ENCODE measurements at regions not wholly inside any gene's neighbourhood (a gene's known extent, or its start where the extent isn't known, plus 50 kb on each side); places are given as distances from the start of the nearest gene placed in this dataset.

GRCh38 chr18:71028285-71028762 lies 739.5 kb downstream of the SOCS6 start:
- TF ChIP-seq TCF12 (IDR thresholded peaks at IDR 0.05; ENCODE audit: low read depth), result no peak
- TF ChIP-seq TEAD4 (IDR thresholded peaks at IDR 0.05), result no peak
- no peak for TF ChIP-seq EP300 (IDR thresholded peaks at IDR 0.05; ENCODE audit: borderline replicate concordance)
- no peak for TF ChIP-seq FOXM1 (IDR thresholded peaks at IDR 0.05; ENCODE audit: borderline replicate concordance, low read depth)
- TF ChIP-seq ZBTB7A (IDR thresholded peaks at IDR 0.05; ENCODE audit: low read depth), result no peak
- TF ChIP-seq, protein P1, sequence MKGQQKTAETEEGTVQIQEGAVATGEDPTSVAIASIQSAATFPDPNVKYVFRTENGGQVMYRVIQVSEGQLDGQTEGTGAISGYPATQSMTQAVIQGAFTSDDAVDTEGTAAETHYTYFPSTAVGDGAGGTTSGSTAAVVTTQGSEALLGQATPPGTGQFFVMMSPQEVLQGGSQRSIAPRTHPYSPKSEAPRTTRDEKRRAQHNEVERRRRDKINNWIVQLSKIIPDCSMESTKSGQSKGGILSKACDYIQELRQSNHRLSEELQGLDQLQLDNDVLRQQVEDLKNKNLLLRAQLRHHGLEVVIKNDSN (IDR thresholded peaks at IDR 0.05), result no peak
- no peak for TF ChIP-seq CREB1 (IDR thresholded peaks at IDR 0.05; ENCODE audit: low read depth)
- TF ChIP-seq CEBPB (IDR thresholded peaks at IDR 0.05), result no peak
- no peak for TF ChIP-seq EGR1 (IDR thresholded peaks at IDR 0.05)
- TF ChIP-seq TAF1 (IDR thresholded peaks at IDR 0.05; ENCODE audit: low read depth), result no peak
- no peak for TF ChIP-seq RAD21 (IDR thresholded peaks at IDR 0.05; ENCODE audit: low read depth)
- no peak for TF ChIP-seq YY1 (IDR thresholded peaks at IDR 0.05; ENCODE audit: low read depth)
- no peak for TF ChIP-seq MAX (IDR thresholded peaks at IDR 0.05)
- TF ChIP-seq REST (IDR thresholded peaks at IDR 0.05; ENCODE audit: low read depth), result no peak
- no peak for TF ChIP-seq NFIC (IDR thresholded peaks at IDR 0.05)

DNA sequence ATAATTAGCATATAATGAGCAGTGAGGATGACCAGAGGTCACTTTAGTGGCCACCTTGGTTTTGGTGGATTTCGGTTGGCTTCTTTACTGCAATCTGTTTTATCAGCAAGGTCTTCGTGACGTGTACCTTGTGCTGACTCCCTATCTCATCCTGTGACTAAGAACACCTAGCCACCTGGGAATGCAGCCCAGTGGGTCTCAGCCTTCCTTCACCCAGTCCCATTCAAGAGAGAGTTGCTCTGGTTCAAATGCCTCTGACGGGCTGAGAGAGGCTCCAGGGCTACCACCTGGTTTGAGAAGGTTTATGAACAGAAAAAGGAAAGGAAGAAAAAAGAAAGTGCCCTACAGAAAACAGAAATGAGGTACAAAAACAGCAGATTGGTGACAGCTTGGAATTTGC lies 738.7 kb downstream of the SOCS6 start:
- TF ChIP-seq MAX (IDR thresholded peaks at IDR 0.05), result no peak
- no peak for TF ChIP-seq TEAD4 (IDR thresholded peaks at IDR 0.05)
- no peak for TF ChIP-seq TCF12 (IDR thresholded peaks at IDR 0.05; ENCODE audit: low read depth)
- no peak for TF ChIP-seq ZBTB7A (IDR thresholded peaks at IDR 0.05; ENCODE audit: low read depth)
- TF ChIP-seq EGR1 (IDR thresholded peaks at IDR 0.05), result no peak
- no peak for TF ChIP-seq EP300 (IDR thresholded peaks at IDR 0.05; ENCODE audit: borderline replicate concordance)
- TF ChIP-seq CEBPB (IDR thresholded peaks at IDR 0.05), result no peak
- TF ChIP-seq CREB1 (IDR thresholded peaks at IDR 0.05; ENCODE audit: low read depth), result no peak
- TF ChIP-seq REST (IDR thresholded peaks at IDR 0.05; ENCODE audit: low read depth), result no peak
- no peak for TF ChIP-seq RAD21 (IDR thresholded peaks at IDR 0.05; ENCODE audit: low read depth)
- no peak for TF ChIP-seq NFIC (IDR thresholded peaks at IDR 0.05)
- no peak for TF ChIP-seq YY1 (IDR thresholded peaks at IDR 0.05; ENCODE audit: low read depth)
- TF ChIP-seq FOXM1 (IDR thresholded peaks at IDR 0.05; ENCODE audit: borderline replicate concordance, low read depth), result no peak
- TF ChIP-seq, protein P1 (IDR thresholded peaks at IDR 0.05), result no peak
- no peak for TF ChIP-seq TAF1 (IDR thresholded peaks at IDR 0.05; ENCODE audit: low read depth)

- no peak for TF ChIP-seq FOXM1 (IDR thresholded peaks at IDR 0.05; ENCODE audit: borderline replicate concordance, low read depth)
- no peak for TF ChIP-seq CREB1 (IDR thresholded peaks at IDR 0.05; ENCODE audit: low read depth)
- TF ChIP-seq NFIC (IDR thresholded peaks at IDR 0.05), result no peak
- TF ChIP-seq, protein P1 (IDR thresholded peaks at IDR 0.05), result no peak
- no peak for TF ChIP-seq ZBTB7A (IDR thresholded peaks at IDR 0.05; ENCODE audit: low read depth)
Observed at GRCh38 chr18:71025505-71026225, 736.8 kb downstream of the SOCS6 start.

DNA sequence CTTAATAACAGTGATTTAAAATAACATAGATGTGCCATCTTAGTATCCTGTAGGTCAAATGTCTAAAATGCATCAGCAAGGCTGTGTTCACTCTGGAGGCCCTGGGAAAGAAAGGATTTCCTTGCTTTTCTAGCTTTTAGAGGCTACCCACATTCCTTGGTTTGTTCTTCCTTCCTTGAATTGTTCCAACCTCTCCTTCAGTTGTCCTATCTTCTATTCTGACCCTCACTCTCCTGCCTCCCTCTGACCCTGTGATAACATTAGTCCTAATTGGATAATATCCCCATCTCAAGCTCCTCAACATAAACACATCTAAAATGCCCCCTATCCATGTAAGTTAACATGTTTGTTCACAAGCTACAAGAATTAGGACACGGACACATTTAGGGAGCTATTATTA lies 733.5 kb downstream of the SOCS6 start:
- TF ChIP-seq ZBTB7A (IDR thresholded peaks at IDR 0.05; ENCODE audit: low read depth), result no peak
- TF ChIP-seq CEBPB (IDR thresholded peaks at IDR 0.05), result no peak
- TF ChIP-seq TCF12 (IDR thresholded peaks at IDR 0.05; ENCODE audit: low read depth), result no peak
- no peak for TF ChIP-seq CREB1 (IDR thresholded peaks at IDR 0.05; ENCODE audit: low read depth)
- no peak for TF ChIP-seq RAD21 (IDR thresholded peaks at IDR 0.05; ENCODE audit: low read depth)
- TF ChIP-seq YY1 (IDR thresholded peaks at IDR 0.05; ENCODE audit: low read depth), result no peak

DNA sequence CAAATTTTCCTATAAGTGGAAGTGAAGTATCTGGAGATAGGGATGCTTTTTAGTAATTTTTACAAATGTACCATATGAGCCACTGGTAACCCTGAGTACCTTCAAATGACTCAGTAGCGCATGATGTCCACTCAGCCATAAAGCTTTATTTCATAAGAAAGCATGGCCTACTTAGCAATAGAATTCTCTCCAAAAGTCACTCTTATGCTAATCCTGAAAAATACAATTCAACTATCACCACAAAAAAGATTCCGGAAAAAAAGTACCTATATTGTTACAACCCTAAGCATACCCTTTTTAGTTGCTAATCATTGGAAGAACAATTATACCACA lies 732.2 kb downstream of the SOCS6 start:
- TF ChIP-seq CEBPB (IDR thresholded peaks at IDR 0.05) (no peak), TCF12 (IDR thresholded peaks at IDR 0.05; ENCODE audit: low read depth) (no peak), YY1 (IDR thresholded peaks at IDR 0.05; ENCODE audit: low read depth) (no peak), EP300 (IDR thresholded peaks at IDR 0.05; ENCODE audit: borderline replicate concordance) (no peak), EGR1 (IDR thresholded peaks at IDR 0.05) (no peak), CREB1 (IDR thresholded peaks at IDR 0.05; ENCODE audit: low read depth) (no peak), ZBTB7A (IDR thresholded peaks at IDR 0.05; ENCODE audit: low read depth) (no peak), TEAD4 (IDR thresholded peaks at IDR 0.05) (no peak), FOXM1 (IDR thresholded peaks at IDR 0.05; ENCODE audit: borderline replicate concordance, low read depth) (no peak), TAF1 (IDR thresholded peaks at IDR 0.05; ENCODE audit: low read depth) (no peak), RAD21 (IDR thresholded peaks at IDR 0.05; ENCODE audit: low read depth) (no peak), MAX (IDR thresholded peaks at IDR 0.05) (no peak), NFIC (IDR thresholded peaks at IDR 0.05) (no peak), REST (IDR thresholded peaks at IDR 0.05; ENCODE audit: low read depth) (no peak)
- TF ChIP-seq, protein P1 (IDR thresholded peaks at IDR 0.05), result no peak

All from Ishikawa (cell line).